H9 (cell line): ENCODE measurements at regions not wholly inside any gene's neighbourhood (a gene's known extent, or its start where the extent isn't known, plus 50 kb on each side); places are given as distances from the start of the nearest gene placed in this dataset.

Experiments
- DNase-seq: peaks from one replicate; pipeline ENCODE4 v3.0.0-alpha.2; 2017
- H2AFZ ChIP-seq: one replicate; pipeline ENCODE4 v1.6.1; 2013; ENCODE audit warnings: mild to moderate bottlenecking, low read length, control low read depth, moderate library complexity
- H2AK5ac ChIP-seq: 2 replicates; pipeline ENCODE4 v1.6.1; 2013; ENCODE audit warnings: low read length, control low read depth, mixed read lengths; ENCODE audit not compliant: insufficient read length
- H2BK120ac ChIP-seq: one replicate; pipeline ENCODE4 v1.6.1; 2013; ENCODE audit warnings: low read depth, mild to moderate bottlenecking, low read length, control low read depth, inconsistent platforms; ENCODE audit not compliant: poor library complexity, severe bottlenecking
- H2BK12ac ChIP-seq: 2 replicates; pipeline ENCODE4 v1.6.1; 2013; ENCODE audit warnings: low read length, control low read depth, mixed read lengths, low read depth; ENCODE audit not compliant: insufficient read length
- H2BK15ac ChIP-seq: 2 replicates; pipeline ENCODE4 v1.6.1; 2013; ENCODE audit warnings: low read depth, low read length, control low read depth
- H2BK20ac ChIP-seq: one replicate; pipeline ENCODE4 v1.6.1; 2013; ENCODE audit warnings: low read depth, mild to moderate bottlenecking, low read length, control low read depth, inconsistent platforms; ENCODE audit not compliant: poor library complexity, severe bottlenecking
- H2BK5ac ChIP-seq: 2 replicates; pipeline ENCODE4 v1.6.1; 2013; ENCODE audit warnings: low read length, control low read depth, mixed read lengths; ENCODE audit not compliant: insufficient read length
- H3K14ac ChIP-seq: 2 replicates; pipeline ENCODE4 v1.6.1; 2013; ENCODE audit warnings: low read length, control low read depth; ENCODE audit not compliant: insufficient read depth
- H3K18ac ChIP-seq: 2 replicates; pipeline ENCODE4 v1.6.1; 2013; ENCODE audit warnings: low read depth, mild to moderate bottlenecking, mixed read lengths, low read length, control low read depth; ENCODE audit not compliant: insufficient read length
- H3K23ac ChIP-seq: 2 replicates; pipeline ENCODE4 v1.6.1; 2013; ENCODE audit warnings: low read length, control low read depth, mixed read lengths, low read depth; ENCODE audit not compliant: insufficient read length
- H3K23me2 ChIP-seq: 2 replicates; pipeline ENCODE4 v1.6.1; 2013; ENCODE audit warnings: low read depth, mild to moderate bottlenecking, mixed read lengths, low read length, control low read depth; ENCODE audit not compliant: insufficient read length, poor library complexity, severe bottlenecking
- H3K27ac ChIP-seq: 2 replicates; pipeline ENCODE4 v1.5.1; 2013; ENCODE audit warnings: low read length, control low read depth, mixed read lengths, low read depth; ENCODE audit not compliant: insufficient read length
- H3K27me3 ChIP-seq: 2 replicates; pipeline ENCODE4 v1.6.1; 2013; ENCODE audit warnings: low read length, control low read depth, inconsistent platforms; ENCODE audit not compliant: insufficient read depth
- H3K4ac ChIP-seq: 2 replicates; pipeline ENCODE4 v1.6.1; 2013; ENCODE audit warnings: low read depth, mild to moderate bottlenecking, control low read depth, inconsistent platforms, low read length, moderate library complexity
- H3K4me1 ChIP-seq: 2 replicates; pipeline ENCODE4 v1.6.1; 2013; ENCODE audit warnings: low read length, control low read depth, inconsistent platforms; ENCODE audit not compliant: insufficient read depth
- H3K4me2 ChIP-seq: 2 replicates; pipeline ENCODE4 v1.6.1; 2013; ENCODE audit warnings: low read length, control low read depth, mixed read lengths; ENCODE audit not compliant: insufficient read length, insufficient read depth
- H3K56ac ChIP-seq: 2 replicates; pipeline ENCODE4 v1.6.1; 2013; ENCODE audit warnings: low read depth, mild to moderate bottlenecking, mixed read lengths, low read length, control low read depth; ENCODE audit not compliant: insufficient read length
- H3K79me1 ChIP-seq: 2 replicates; pipeline ENCODE4 v1.6.1; 2013; ENCODE audit warnings: low read depth, mild to moderate bottlenecking, moderate library complexity, low read length, control low read depth, inconsistent platforms; ENCODE audit not compliant: insufficient read depth, poor library complexity, severe bottlenecking
- H3K79me2 ChIP-seq: 2 replicates; pipeline ENCODE4 v1.6.1; 2013; ENCODE audit warnings: low read length, control low read depth, inconsistent platforms; ENCODE audit not compliant: insufficient read depth
- H3K9ac ChIP-seq: 2 replicates; pipeline ENCODE4 v1.6.1; 2013; ENCODE audit warnings: low read length, control low read depth, mixed read lengths; ENCODE audit not compliant: insufficient read length; ENCODE audit errors: extremely low read depth
- H3K9me3 ChIP-seq: one replicate; pipeline ENCODE4 v1.6.1; 2013; ENCODE audit warnings: low read depth, low read length, inconsistent platforms; ENCODE audit not compliant: control insufficient read depth
- H3T11ph ChIP-seq: one replicate; pipeline ENCODE4 v1.6.1; 2013; ENCODE audit warnings: mild to moderate bottlenecking, low read length, control low read depth, inconsistent platforms
- H4K20me1 ChIP-seq: one replicate; pipeline ENCODE4 v1.6.1; 2013; ENCODE audit not compliant: control insufficient read depth, insufficient read length, insufficient read depth
- H4K5ac ChIP-seq: 2 replicates; pipeline ENCODE4 v1.6.1; 2013; ENCODE audit warnings: low read depth, mild to moderate bottlenecking, mixed read lengths, low read length, control low read depth; ENCODE audit not compliant: insufficient read length
- H4K8ac ChIP-seq: replicated peaks from 2 replicates; pipeline ENCODE4 v1.6.1; 2013; ENCODE audit warnings: low read length, control low read depth, mixed read lengths, low read depth; ENCODE audit not compliant: insufficient read length
- H4K91ac ChIP-seq: 2 replicates; pipeline ENCODE4 v1.6.1; 2013; ENCODE audit warnings: low read depth, mild to moderate bottlenecking, moderate library complexity, mixed read lengths, low read length, control low read depth; ENCODE audit not compliant: insufficient read length
- H3K27ac Mint-ChIP-seq, 3 experiments: 2 replicates in 2 of 3; 3 replicates in 1 of 3; pipeline ENCODE4 v1.8.0; 2020 to 2021; ENCODE audit warnings: mixed read lengths in 3 of 3, mild to moderate bottlenecking in 1 of 3, moderate library complexity in 1 of 3
- H3K27me3 Mint-ChIP-seq: 2 replicates; pipeline ENCODE4 v1.8.0; 2021; ENCODE audit warnings: low read depth, mild to moderate bottlenecking, moderate library complexity, mixed read lengths
- H3K36me3 Mint-ChIP-seq, 3 experiments: 2 replicates in 2 of 3; 3 replicates in 1 of 3; pipeline ENCODE4 v1.8.0; 2020 to 2021; ENCODE audit warnings: low read depth in 3 of 3, mixed read lengths in 3 of 3; ENCODE audit not compliant: insufficient read depth in 1 of 3
- H3K4me1 Mint-ChIP-seq, 2 experiments: 2 replicates each; pipeline ENCODE4 v1.8.0; 2020; ENCODE audit warnings: mixed read lengths in 2 of 2
- H3K4me3 Mint-ChIP-seq, 2 experiments: 2 replicates in 1 of 2; 3 replicates in 1 of 2; pipeline ENCODE4 v1.8.0; 2020 to 2021; ENCODE audit warnings: mild to moderate bottlenecking in 2 of 2, mixed read lengths in 2 of 2, moderate library complexity in 1 of 2
- H3K9me3 Mint-ChIP-seq, 2 experiments: 2 replicates in 1 of 2; 3 replicates in 1 of 2; pipeline ENCODE4 v1.8.0; 2020; ENCODE audit warnings: mild to moderate bottlenecking in 2 of 2, mixed read lengths in 2 of 2, moderate library complexity in 1 of 2
- WGBS: extraction: QIAGEN DNeasy Blood & Tissue Kit; methylation state at CpG from one replicate; pipeline ENCODE4 v1.1.7; 2013; ENCODE audit warnings: missing lambda C conversion rate, low lambda C conversion rate, mixed read lengths; ENCODE audit not compliant: insufficient read length; ENCODE audit errors: extremely low coverage; 5-methylcytosine and 5-hydroxymethylcytosine counted together
- TF ChIP-seq, protein P1 (sequence below): fragments of 200-600 bp; sonication (generic); conservative IDR thresholded peaks from 3 replicates; pipeline ENCODE4 v1.8.0; 2021; ENCODE audit warnings: antibody characterized with exemption, mild to moderate bottlenecking

DNA sequence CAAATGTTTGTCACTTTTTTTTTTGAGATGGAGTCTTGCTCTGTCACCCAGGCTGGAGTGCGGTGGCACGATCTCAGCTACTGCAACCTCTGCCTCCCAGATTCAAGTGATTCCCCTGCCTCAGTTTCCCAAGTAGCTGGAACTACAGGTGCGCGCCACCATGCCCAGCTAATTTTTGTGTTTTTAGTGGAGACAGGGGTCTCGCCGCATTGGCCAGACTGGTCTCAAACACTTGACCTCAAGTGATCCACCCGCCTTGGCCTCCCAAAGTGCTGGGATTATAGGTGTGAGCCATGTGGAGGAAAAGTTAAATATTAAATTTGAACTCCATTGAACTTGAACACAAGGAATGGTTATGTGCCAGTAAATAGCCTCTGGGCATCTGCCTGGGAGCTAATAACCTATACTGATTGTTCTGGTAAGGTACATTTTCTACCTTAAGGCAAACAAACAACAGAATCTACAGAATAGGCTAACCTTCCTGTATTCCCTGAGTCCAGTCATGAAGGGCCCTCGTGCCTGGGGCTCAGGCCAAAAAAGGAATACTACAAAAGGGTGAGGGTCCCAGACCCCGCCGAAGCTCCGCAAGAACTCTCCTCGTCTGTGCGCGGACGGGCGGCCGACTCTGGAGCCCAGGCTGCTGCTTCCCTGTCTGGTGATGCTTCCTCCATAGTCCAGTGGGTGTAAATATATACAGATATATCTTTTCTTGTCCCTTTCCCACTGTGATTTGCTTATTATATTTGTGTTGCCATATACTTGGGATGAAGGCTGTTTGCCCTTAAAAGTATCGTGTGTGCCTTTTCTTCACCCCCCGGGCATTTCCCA lies 74.0 kb upstream of the EIF5 start:
- no peaks in the 10 kb centered on the region; a peak in 1 of 7 replicates for H3K36me3 Mint-ChIP-seq
- H3K4me1 Mint-ChIP-seq: peaks cover 15 to 22% of the 10 kb centered on the region in 2 experiments

More for the DNA sequence above, 74.0 kb upstream of the EIF5 start:
- Histone ChIP-seq H3K79me2 (no peaks in the 10 kb centered on the region; the same call in 1 of the 2 replicates), H3K4ac (no peak overlapping the region), H2BK15ac (no peak overlapping the region), H4K91ac (no peak overlapping the region), H3T11ph (no peak overlapping the region), H3K18ac (no peak overlapping the region), H3K27me3 (no peaks in the 10 kb centered on the region), H3K23ac (no peak overlapping the region), H2BK120ac (no peak overlapping the region), H3K79me1 (no peaks in the 10 kb centered on the region), H3K9ac (no peak overlapping the region), H4K8ac (no peak overlapping the region), H3K4me1 (peaks cover 2% of the 10 kb centered on the region; the same call in 1 of the 2 replicates), H4K20me1 (no peaks in the 10 kb centered on the region), H3K27ac (no peak overlapping the region), H4K5ac (no peak overlapping the region), H2AK5ac (no peak overlapping the region), H2BK12ac (no peak overlapping the region), H3K23me2 (no peaks in the 10 kb centered on the region), H3K56ac (no peak overlapping the region), H3K4me2 (no peak overlapping the region), H2AFZ (no peak overlapping the region), H2BK20ac (no peak overlapping the region), H2BK5ac (no peak overlapping the region), H3K14ac (no peak overlapping the region), H3K9me3 (no peaks in the 10 kb centered on the region)
- Mint-ChIP-seq H3K4me3 (no peak overlapping the region), H3K27ac (peak overlapping the region in 1 of 3 experiments; percentile 68; a peak in 2 of 7 replicates), H3K9me3 (no peaks in the 10 kb centered on the region), H3K27me3 (0 out of 2 replicates have a peak, but pooled peaks cover 3% of the 10 kb centered on the region)
- DNase-seq: no peak
- WGBS: no CpG with 5 or more reads among the region's 19 CpGs
- TF ChIP-seq, protein P1, sequence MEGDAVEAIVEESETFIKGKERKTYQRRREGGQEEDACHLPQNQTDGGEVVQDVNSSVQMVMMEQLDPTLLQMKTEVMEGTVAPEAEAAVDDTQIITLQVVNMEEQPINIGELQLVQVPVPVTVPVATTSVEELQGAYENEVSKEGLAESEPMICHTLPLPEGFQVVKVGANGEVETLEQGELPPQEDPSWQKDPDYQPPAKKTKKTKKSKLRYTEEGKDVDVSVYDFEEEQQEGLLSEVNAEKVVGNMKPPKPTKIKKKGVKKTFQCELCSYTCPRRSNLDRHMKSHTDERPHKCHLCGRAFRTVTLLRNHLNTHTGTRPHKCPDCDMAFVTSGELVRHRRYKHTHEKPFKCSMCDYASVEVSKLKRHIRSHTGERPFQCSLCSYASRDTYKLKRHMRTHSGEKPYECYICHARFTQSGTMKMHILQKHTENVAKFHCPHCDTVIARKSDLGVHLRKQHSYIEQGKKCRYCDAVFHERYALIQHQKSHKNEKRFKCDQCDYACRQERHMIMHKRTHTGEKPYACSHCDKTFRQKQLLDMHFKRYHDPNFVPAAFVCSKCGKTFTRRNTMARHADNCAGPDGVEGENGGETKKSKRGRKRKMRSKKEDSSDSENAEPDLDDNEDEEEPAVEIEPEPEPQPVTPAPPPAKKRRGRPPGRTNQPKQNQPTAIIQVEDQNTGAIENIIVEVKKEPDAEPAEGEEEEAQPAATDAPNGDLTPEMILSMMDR: no peak
